NCI-H2081 treated with DMSO at 0.1 percent for 48 hours (cell line): ENCODE measurements at regions not wholly inside any gene's neighbourhood (a gene's known extent, or its start where the extent isn't known, plus 50 kb on each side); places are given as distances from the start of the nearest gene placed in this dataset.
A peak's percentile ranks its signal among the peaks of the same experiment; 100 is the strongest.

ENCODE experiments used
- DNase-seq: peaks from one replicate; lab custom pipeline; 2025; lab: John Stamatoyannopoulos, UW

- DNase-seq = no peak
These were observed 205.2 kb upstream of the COBL start for GRCh38 chr7:51521694-51522312.

DNA sequence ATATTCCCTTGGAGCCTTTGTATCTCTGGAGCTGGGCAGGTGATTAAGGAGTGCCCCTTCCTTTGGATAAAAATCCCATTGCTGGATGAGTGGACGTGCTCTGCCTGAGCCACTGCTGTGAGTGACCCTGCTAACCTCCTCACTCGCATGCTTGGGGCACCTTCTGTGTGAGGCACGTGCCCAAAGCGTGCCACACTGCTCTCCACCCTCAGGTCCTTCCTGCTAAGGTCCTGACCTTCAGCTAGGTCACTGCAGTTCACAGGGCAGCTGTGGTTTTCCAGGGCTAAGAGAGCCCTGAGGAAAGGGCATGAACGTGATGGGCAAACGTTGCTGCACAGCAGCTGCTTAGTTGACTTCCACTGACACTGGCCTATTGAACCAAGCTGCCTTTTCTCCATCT lies 204.4 kb upstream of the COBL start:
- DNase-seq = no peak

DNA sequence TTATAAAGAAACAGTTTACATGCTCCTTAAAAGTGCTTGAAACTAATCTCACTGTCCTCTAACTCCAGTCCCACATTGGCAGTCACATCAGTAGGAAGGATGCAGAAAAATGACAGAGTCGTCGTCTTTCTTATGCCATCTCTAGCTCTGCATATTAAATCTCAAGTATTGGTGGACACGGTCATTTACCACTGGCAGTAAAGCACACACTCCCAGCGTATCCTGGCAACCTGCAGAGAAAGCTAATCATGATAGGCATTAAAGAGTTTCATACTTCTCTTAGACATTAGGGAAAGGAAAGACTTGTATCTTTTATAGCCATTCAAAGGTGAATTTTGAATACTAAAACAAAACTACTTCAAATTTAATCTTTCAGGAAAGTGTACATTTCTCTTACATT lies 202.0 kb upstream of the COBL start:
- no peak for DNase-seq

- DNase-seq = no peak
These were observed 200.6 kb upstream of the COBL start for GRCh38 chr7:51517187-51517586.

DNA sequence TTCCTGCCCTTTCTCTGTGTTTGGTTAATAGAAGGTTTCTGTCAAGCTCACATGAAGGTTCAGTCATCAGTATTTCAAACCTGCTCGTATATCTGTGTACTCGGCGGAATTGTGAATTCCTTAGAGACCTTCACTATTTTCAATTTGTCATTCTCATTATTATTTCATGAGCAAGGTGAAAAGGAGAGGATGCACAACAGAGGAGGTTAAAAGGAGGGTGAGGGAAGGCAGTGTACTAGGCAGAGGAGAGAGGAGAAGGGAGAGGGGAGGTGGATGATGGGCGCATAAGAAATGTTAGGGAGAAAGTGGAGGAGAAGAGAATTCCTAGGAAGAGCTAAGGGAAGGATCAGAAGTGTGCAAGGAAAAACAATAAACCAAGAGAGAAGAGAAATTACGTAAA lies 185.0 kb upstream of the COBL start:
- no peak for DNase-seq

- no peak for DNase-seq
These were observed 166.4 kb upstream of the COBL start for GRCh38 chr7:51482976-51483375.

GRCh38 chr7:51481421-51481820 lies 164.8 kb upstream of the COBL start:
- no peak for DNase-seq

- DNase-seq = no peak
These were observed 161.2 kb upstream of the COBL start for GRCh38 chr7:51477819-51478218.

DNA sequence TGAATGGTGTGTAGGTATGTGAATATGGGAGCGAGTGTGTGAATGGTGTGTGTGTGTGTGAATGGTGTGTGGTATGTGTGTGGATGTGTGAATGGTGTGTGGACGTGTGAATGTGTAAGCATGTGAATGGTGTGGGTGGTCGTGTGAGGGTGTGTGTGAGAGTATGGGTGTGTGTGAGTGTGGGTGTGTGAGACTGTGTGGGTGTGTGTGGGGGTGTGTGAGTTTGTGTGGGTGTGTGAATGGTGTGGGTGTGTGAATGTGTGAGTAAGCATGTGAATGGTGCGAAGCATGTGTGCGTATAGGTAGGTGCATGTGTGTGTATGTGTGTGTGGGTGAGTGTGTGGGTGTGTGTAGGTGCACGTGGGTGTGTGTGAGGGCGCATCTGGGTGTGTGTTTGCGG lies 160.7 kb upstream of the COBL start:
- no peak for DNase-seq

GRCh38 chr7:51476026-51476425 lies 159.4 kb upstream of the COBL start:
- DNase-seq = no peak

DNA sequence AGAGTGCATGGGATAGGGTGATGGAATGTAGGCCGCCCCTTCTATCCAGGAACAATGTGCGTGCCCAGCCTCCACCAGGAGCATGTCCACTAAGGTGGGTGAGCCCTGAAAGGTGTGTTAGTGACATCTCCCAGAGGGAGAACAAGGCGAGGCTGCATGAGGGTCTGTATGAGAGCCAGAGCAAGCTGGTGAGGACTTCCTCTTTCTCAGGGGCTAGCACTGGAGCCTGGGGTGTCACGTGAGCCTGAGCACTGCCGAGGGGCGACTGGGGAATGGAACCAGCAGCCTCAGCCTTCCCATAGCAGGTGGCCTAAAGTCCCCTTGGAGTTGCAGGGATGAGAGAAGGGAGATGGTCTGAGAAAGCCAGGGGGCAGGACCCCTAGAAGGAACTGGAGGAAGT lies 156.3 kb upstream of the COBL start:
- no peak for DNase-seq

DNA sequence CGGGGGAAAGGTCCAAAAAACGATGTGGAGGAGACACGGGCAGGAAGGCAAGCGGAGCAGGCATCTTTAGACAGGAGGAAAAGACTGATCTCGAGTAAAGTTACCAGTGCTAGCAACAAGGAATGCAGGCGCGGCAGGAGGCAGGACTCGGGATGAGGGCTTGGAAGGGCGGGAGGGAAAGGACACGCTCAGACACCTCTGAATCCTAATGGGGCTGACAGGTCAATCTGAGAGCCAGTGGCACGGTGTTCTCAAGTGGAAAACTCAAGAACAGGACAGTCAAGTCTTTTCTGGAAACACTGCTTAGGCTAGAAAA lies 155.3 kb upstream of the COBL start:
- no peak for DNase-seq

DNA sequence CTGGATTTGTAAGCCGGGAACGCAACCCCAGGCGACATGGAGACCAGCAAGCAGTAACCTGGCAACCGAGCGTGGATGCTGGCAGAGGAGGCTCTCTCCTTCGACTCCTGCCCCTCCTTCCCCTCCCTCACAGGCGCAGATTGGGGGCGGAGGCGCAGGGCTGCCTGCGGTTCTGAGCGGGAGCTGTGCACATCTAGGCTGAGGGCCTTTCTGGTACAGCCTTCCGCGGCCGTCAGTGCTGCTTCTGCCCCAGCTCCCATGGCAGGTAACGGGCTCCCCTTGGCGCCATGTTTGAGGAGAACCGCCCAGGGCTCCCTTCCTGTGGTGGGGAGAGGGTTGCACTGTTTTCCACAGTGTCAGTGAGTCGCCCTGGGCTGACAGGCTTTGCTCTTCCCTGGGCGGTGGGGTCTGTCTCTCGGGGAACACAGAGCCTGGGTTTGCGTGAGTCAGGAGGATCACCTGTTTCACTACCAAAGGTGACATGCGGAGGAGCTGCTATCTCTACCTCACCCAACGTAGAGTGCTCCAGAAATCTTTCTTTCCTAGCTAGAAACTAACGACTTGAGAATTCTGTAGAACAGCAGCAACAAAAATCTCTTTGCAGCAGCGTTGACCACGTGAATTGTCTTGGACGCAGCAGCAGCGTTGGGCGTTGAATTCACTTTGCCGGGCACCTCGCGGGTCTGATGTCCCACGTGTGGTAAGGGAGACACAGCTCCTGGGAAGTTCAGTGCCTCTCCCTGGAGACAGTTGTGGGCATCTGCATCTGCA lies 154.8 kb upstream of the COBL start:
- DNase-seq = no peak

GRCh38 chr7:51467384-51468017 lies 150.9 kb upstream of the COBL start:
- DNase-seq = no peak

GRCh38 chr7:51459809-51460208 lies 143.2 kb upstream of the COBL start:
- no peak for DNase-seq

GRCh38 chr7:51458693-51459092 lies 142.1 kb upstream of the COBL start:
- DNase-seq = no peak

DNA sequence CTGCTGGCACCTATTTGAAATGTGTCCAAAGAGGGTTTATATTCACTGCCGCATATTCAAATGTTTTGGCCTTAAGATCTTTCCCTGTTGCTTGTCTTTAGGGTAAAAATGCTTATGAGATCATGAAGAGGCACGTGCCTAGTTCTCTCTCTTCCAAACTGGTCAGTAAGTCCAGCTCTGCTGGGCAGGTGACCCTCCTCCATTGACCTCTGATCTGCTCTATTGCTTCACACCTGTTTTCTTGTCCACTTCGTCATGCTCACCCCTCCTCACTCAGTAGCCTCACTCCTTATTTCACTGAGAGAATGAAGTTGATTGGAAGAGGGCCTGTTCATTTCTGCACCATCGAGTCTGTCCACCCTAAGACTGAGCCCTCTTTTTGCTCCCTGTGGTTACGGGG lies 140.5 kb upstream of the COBL start:
- no peak for DNase-seq

GRCh38 chr7:51456431-51457060 lies 139.9 kb upstream of the COBL start:
- DNase-seq = no peak

DNA sequence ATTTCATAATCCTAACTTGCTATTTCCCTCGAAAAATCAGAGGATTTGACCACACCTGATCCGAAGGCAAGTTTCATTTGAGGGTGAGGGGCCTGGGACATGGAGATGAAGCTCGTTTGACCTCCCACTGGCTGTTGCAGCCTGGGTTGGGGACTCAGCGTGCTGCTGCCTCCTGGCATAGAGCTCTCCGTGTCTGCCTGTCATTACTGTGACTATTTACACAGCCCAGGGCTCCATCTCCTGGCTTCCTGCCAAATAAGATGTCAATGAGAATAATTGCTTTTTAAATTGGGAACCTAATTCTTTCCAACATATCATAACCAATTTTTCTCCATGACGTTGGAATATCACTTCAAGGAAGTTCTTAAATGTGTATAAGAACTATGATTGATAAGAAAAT lies 139.3 kb upstream of the COBL start:
- DNase-seq = peak; percentile 35

- no peak for DNase-seq
These were observed 138.9 kb upstream of the COBL start for GRCh38 chr7:51455513-51455912.

GRCh38 chr7:51455086-51455485 lies 138.5 kb upstream of the COBL start:
- no peak for DNase-seq

GRCh38 chr7:51452694-51453093 lies 136.1 kb upstream of the COBL start:
- no peak for DNase-seq
